HUES64 (cell line): ENCODE measurements at regions not wholly inside any gene's neighbourhood (a gene's known extent, or its start where the extent isn't known, plus 50 kb on each side); places are given as distances from the start of the nearest gene placed in this dataset.

Source experiments
- H3K27ac ChIP-seq: 2 replicates; pipeline ENCODE4 v1.7.0; 2013; ENCODE audit warnings: low read depth, low read length, inconsistent platforms
- H3K27me3 ChIP-seq: 2 replicates; pipeline ENCODE4 v1.6.1; 2013; ENCODE audit warnings: mild to moderate bottlenecking, low read length; ENCODE audit not compliant: insufficient read depth
- H3K36me3 ChIP-seq: 2 replicates; pipeline ENCODE4 v1.6.1; 2013; ENCODE audit warnings: mild to moderate bottlenecking, low read length; ENCODE audit not compliant: insufficient read depth
- H3K4me1 ChIP-seq: 2 replicates; pipeline ENCODE4 v1.6.1; 2013; ENCODE audit warnings: mild to moderate bottlenecking, low read length, moderate library complexity; ENCODE audit not compliant: insufficient read depth
- H3K4me3 ChIP-seq: 2 replicates; pipeline ENCODE4 v1.5.1; 2013; ENCODE audit warnings: mild to moderate bottlenecking, low read length, moderate library complexity
- H3K9ac ChIP-seq: 2 replicates; pipeline ENCODE4 v1.6.1; 2013; ENCODE audit warnings: mild to moderate bottlenecking, low read depth, low read length
- H3K9me3 ChIP-seq: 2 replicates; pipeline ENCODE4 v1.6.1; 2013; ENCODE audit warnings: low read depth, low read length; ENCODE audit not compliant: insufficient read depth
- WGBS: fragments of 150-250, 120-280 bp; methylation state at CpG from one replicate; pipeline ENCODE4 v1.1.7; 2013; ENCODE audit warnings: missing lambda C conversion rate; 5-methylcytosine and 5-hydroxymethylcytosine counted together

GRCh38 chr15:94761574-94761973 lies 530.2 kb downstream of the MCTP2 start:
- Histone ChIP-seq H3K27me3 (no peaks in the 10 kb centered on the region), H3K9me3 (no peaks in the 10 kb centered on the region), H3K4me3 (no peak overlapping the region), H3K4me1 (peaks cover 20% of the 10 kb centered on the region), H3K27ac (no peak overlapping the region), H3K9ac (no peak overlapping the region), H3K36me3 (no peaks in the 10 kb centered on the region)
- WGBS: no CpG with 5 or more reads among the region's 1 CpG

GRCh38 chr15:94769089-94769488 lies 537.7 kb downstream of the MCTP2 start:
- no peaks in the 10 kb centered on the region for H3K27me3 ChIP-seq
- H3K27ac ChIP-seq: no peak overlapping the region
- no peaks in the 10 kb centered on the region for H3K4me1 ChIP-seq
- no peaks in the 10 kb centered on the region for H3K9me3 ChIP-seq
- 94% methylated on average over 2 of the region's 2 CpGs for WGBS
- H3K4me3 ChIP-seq: no peak overlapping the region
- no peak overlapping the region for H3K9ac ChIP-seq
- no peaks in the 10 kb centered on the region for H3K36me3 ChIP-seq

GRCh38 chr15:94770199-94770598 lies 538.8 kb downstream of the MCTP2 start:
- Histone ChIP-seq H3K4me3 (no peak overlapping the region), H3K36me3 (no peaks in the 10 kb centered on the region), H3K9ac (no peak overlapping the region), H3K27me3 (no peaks in the 10 kb centered on the region), H3K27ac (no peak overlapping the region), H3K9me3 (no peaks in the 10 kb centered on the region), H3K4me1 (no peaks in the 10 kb centered on the region)
- 90% methylated on average over 10 of the region's 10 CpGs for WGBS

GRCh38 chr15:94777037-94777436 lies 545.7 kb downstream of the MCTP2 start:
- no peak overlapping the region for H3K27ac ChIP-seq
- H3K36me3 ChIP-seq: no peaks in the 10 kb centered on the region
- no peak overlapping the region for H3K9ac ChIP-seq
- no peak overlapping the region for H3K4me3 ChIP-seq
- no peaks in the 10 kb centered on the region for H3K4me1 ChIP-seq
- H3K27me3 ChIP-seq: no peaks in the 10 kb centered on the region
- H3K9me3 ChIP-seq: 0 out of 2 replicates have a peak, but pooled peaks cover 2% of the 10 kb centered on the region
- 88% methylated on average over 1 of the region's 1 CpG for WGBS

- Histone ChIP-seq H3K4me1 (no peaks in the 10 kb centered on the region), H3K27me3 (no peaks in the 10 kb centered on the region), H3K9me3 (0 out of 2 replicates have a peak, but pooled peaks cover 2% of the 10 kb centered on the region), H3K36me3 (no peaks in the 10 kb centered on the region), H3K27ac (no peak overlapping the region), H3K4me3 (no peak overlapping the region), H3K9ac (no peak overlapping the region)
These were observed 547.5 kb downstream of the MCTP2 start for GRCh38 chr15:94778840-94779239.

GRCh38 chr15:94780166-94780565 lies 548.8 kb downstream of the MCTP2 start:
- no peaks in the 10 kb centered on the region for H3K4me1 ChIP-seq
- H3K36me3 ChIP-seq: no peaks in the 10 kb centered on the region
- no peak overlapping the region for H3K4me3 ChIP-seq
- WGBS: over 99% methylated on average over 4 of the region's 4 CpGs
- no peak overlapping the region for H3K27ac ChIP-seq
- no peak overlapping the region for H3K9ac ChIP-seq
- H3K27me3 ChIP-seq: no peaks in the 10 kb centered on the region
- H3K9me3 ChIP-seq: 0 out of 2 replicates have a peak, but pooled peaks cover 2% of the 10 kb centered on the region

- H3K4me3 ChIP-seq: no peak overlapping the region
- H3K9ac ChIP-seq: no peak overlapping the region
- H3K9me3 ChIP-seq: no peaks in the 10 kb centered on the region
- no peak overlapping the region for H3K27ac ChIP-seq
- no peaks in the 10 kb centered on the region for H3K27me3 ChIP-seq
- H3K36me3 ChIP-seq: no peaks in the 10 kb centered on the region
- H3K4me1 ChIP-seq: no peaks in the 10 kb centered on the region
- WGBS: 74% methylated on average over 2 of the region's 2 CpGs
These were observed 553.7 kb downstream of the MCTP2 start for GRCh38 chr15:94785091-94785490.

GRCh38 chr15:94791008-94791407 lies 559.6 kb downstream of the MCTP2 start:
- Histone ChIP-seq H3K4me1 (0 out of 2 replicates have a peak, but pooled peaks cover 4% of the 10 kb centered on the region), H3K4me3 (no peak overlapping the region), H3K27ac (no peak overlapping the region), H3K9ac (no peak overlapping the region), H3K27me3 (no peaks in the 10 kb centered on the region), H3K36me3 (no peaks in the 10 kb centered on the region), H3K9me3 (no peaks in the 10 kb centered on the region)
- 79% methylated on average over 2 of the region's 2 CpGs for WGBS

- no peak overlapping the region for H3K27ac ChIP-seq
These were observed 560.1 kb downstream of the MCTP2 start for GRCh38 chr15:94791510-94791909.

GRCh38 chr15:94792196-94792595 lies 560.8 kb downstream of the MCTP2 start:
- Histone ChIP-seq H3K9ac (no peak overlapping the region), H3K36me3 (no peaks in the 10 kb centered on the region), H3K27me3 (no peaks in the 10 kb centered on the region), H3K4me3 (no peak overlapping the region), H3K4me1 (0 out of 2 replicates have a peak, but pooled peaks cover 4% of the 10 kb centered on the region), H3K9me3 (0 out of 2 replicates have a peak, but pooled peaks cover under 1% of the 10 kb centered on the region), H3K27ac (no peak overlapping the region)
- 93% methylated on average over 2 of the region's 2 CpGs for WGBS

More at GRCh38 chr15:94791510-94791909, 560.1 kb downstream of the MCTP2 start:
- Histone ChIP-seq H3K9me3 (no peaks in the 10 kb centered on the region), H3K9ac (no peak overlapping the region), H3K36me3 (no peaks in the 10 kb centered on the region), H3K4me1 (0 out of 2 replicates have a peak, but pooled peaks cover 4% of the 10 kb centered on the region), H3K27me3 (no peaks in the 10 kb centered on the region), H3K4me3 (no peak overlapping the region)
- 96% methylated on average over 2 of the region's 2 CpGs for WGBS

- Histone ChIP-seq H3K27ac (no peak overlapping the region), H3K9ac (no peak overlapping the region), H3K27me3 (no peaks in the 10 kb centered on the region), H3K36me3 (no peaks in the 10 kb centered on the region), H3K9me3 (0 out of 2 replicates have a peak, but pooled peaks cover 9% of the 10 kb centered on the region), H3K4me1 (0 out of 2 replicates have a peak, but pooled peaks cover 4% of the 10 kb centered on the region), H3K4me3 (no peak overlapping the region)
- WGBS: 96% methylated on average over 3 of the region's 3 CpGs
These were observed 561.8 kb downstream of the MCTP2 start for GRCh38 chr15:94793207-94793606.

- H3K27me3 ChIP-seq: no peaks in the 10 kb centered on the region
- no peak overlapping the region for H3K4me3 ChIP-seq
- 0 out of 2 replicates have a peak, but pooled peaks cover 4% of the 10 kb centered on the region for H3K4me1 ChIP-seq
- no peak overlapping the region for H3K27ac ChIP-seq
- no peak overlapping the region for H3K9ac ChIP-seq
- no peaks in the 10 kb centered on the region for H3K36me3 ChIP-seq
- peaks cover 13% of the 10 kb centered on the region; the same call in 1 of the 2 replicates for H3K9me3 ChIP-seq
- WGBS: 86% methylated on average over 7 of the region's 7 CpGs
These were observed 562.3 kb downstream of the MCTP2 start for GRCh38 chr15:94793641-94794040.
